ENCODE measurements at regions not wholly inside any gene's neighbourhood (a gene's known extent, or its start where the extent isn't known, plus 50 kb on each side); places are given as distances from the start of the nearest gene placed in this dataset.
"Not testable (repeated sequence)": the region's sequence is repeated elsewhere in the genome, so short reads cannot be mapped to it uniquely, and the experiment has no call there.

- no peaks in the 10 kb centered on the region for H3K9me3 ChIP-seq (ENCODE audit: control insufficient read depth, insufficient read depth, low read length)
- H3K27ac ChIP-seq (ENCODE audit: low read depth, low read length): no peak overlapping the region
- no peaks in the 10 kb centered on the region for H3K27me3 ChIP-seq (ENCODE audit: control insufficient read depth, insufficient read depth, low read length)
Observed at GRCh38 chr4:120261117-120261516, 194.5 kb upstream of the MAD2L1 start.

GRCh38 chr4:120256112-120256775 is 189.6 kb upstream of the MAD2L1 start:
- not testable (repeated sequence) for H3K9me3 ChIP-seq (ENCODE audit: control insufficient read depth, insufficient read depth, low read length); H3K27me3 ChIP-seq (ENCODE audit: control insufficient read depth, insufficient read depth, low read length); H3K27ac ChIP-seq (ENCODE audit: low read depth, low read length); H3K36me3 ChIP-seq (ENCODE audit: control insufficient read depth, insufficient read depth, low read length); H3K4me1 ChIP-seq (ENCODE audit: control insufficient read depth, insufficient read depth, low read length)
- H3K9ac ChIP-seq (ENCODE audit: low read depth, low read length): peak overlapping the region; percentile 35; the same call in 1 of the 2 replicates
- H3K4me3 ChIP-seq (ENCODE audit: low read depth, low read length): peak overlapping the region; percentile 72

More at GRCh38 chr4:120261117-120261516, 194.5 kb upstream of the MAD2L1 start:
- Histone ChIP-seq H3K36me3 (ENCODE audit: control insufficient read depth, insufficient read depth, low read length) (no peaks in the 10 kb centered on the region), H3K9ac (ENCODE audit: low read depth, low read length) (no peak overlapping the region), H3K4me3 (ENCODE audit: low read depth, low read length) (no peak overlapping the region), H3K4me1 (ENCODE audit: control insufficient read depth, insufficient read depth, low read length) (peaks cover 5% of the 10 kb centered on the region; the same call in 1 of the 2 replicates)

GRCh38 chr4:120238277-120238973 is 171.8 kb upstream of the MAD2L1 start:
- no peak overlapping the region for H3K9ac ChIP-seq (ENCODE audit: low read depth, low read length)
- H3K27ac ChIP-seq (ENCODE audit: low read depth, low read length): no peak overlapping the region
- H3K36me3 ChIP-seq (ENCODE audit: control insufficient read depth, insufficient read depth, low read length): no peaks in the 10 kb centered on the region
- no peaks in the 10 kb centered on the region for H3K4me1 ChIP-seq (ENCODE audit: control insufficient read depth, insufficient read depth, low read length)
- no peak overlapping the region for H3K4me3 ChIP-seq (ENCODE audit: low read depth, low read length)
- H3K9me3 ChIP-seq (ENCODE audit: control insufficient read depth, insufficient read depth, low read length): no peaks in the 10 kb centered on the region
- no peaks in the 10 kb centered on the region for H3K27me3 ChIP-seq (ENCODE audit: control insufficient read depth, insufficient read depth, low read length)

- no peaks in the 10 kb centered on the region for H3K4me1 ChIP-seq (ENCODE audit: control insufficient read depth, insufficient read depth, low read length)
- no peak overlapping the region for H3K9ac ChIP-seq (ENCODE audit: low read depth, low read length)
- no peak overlapping the region for H3K4me3 ChIP-seq (ENCODE audit: low read depth, low read length)
- H3K36me3 ChIP-seq (ENCODE audit: control insufficient read depth, insufficient read depth, low read length): no peaks in the 10 kb centered on the region
- no peak overlapping the region for H3K27ac ChIP-seq (ENCODE audit: low read depth, low read length)
- H3K9me3 ChIP-seq (ENCODE audit: control insufficient read depth, insufficient read depth, low read length): no peaks in the 10 kb centered on the region
- H3K27me3 ChIP-seq (ENCODE audit: control insufficient read depth, insufficient read depth, low read length): no peaks in the 10 kb centered on the region
Observed at GRCh38 chr4:120236873-120237272, 170.2 kb upstream of the MAD2L1 start.

- Histone ChIP-seq H3K27ac (ENCODE audit: low read depth, low read length) (no peak overlapping the region), H3K4me1 (ENCODE audit: control insufficient read depth, insufficient read depth, low read length) (no peaks in the 10 kb centered on the region)
Observed at GRCh38 chr4:120232050-120232449, 165.4 kb upstream of the MAD2L1 start.

GRCh38 chr4:120228086-120228485 is 161.4 kb upstream of the MAD2L1 start:
- Histone ChIP-seq H3K4me1 (ENCODE audit: control insufficient read depth, insufficient read depth, low read length) (no peaks in the 10 kb centered on the region), H3K36me3 (ENCODE audit: control insufficient read depth, insufficient read depth, low read length) (no peaks in the 10 kb centered on the region)

More at GRCh38 chr4:120232050-120232449, 165.4 kb upstream of the MAD2L1 start:
- H3K9ac ChIP-seq (ENCODE audit: low read depth, low read length): no peak overlapping the region
- no peaks in the 10 kb centered on the region for H3K36me3 ChIP-seq (ENCODE audit: control insufficient read depth, insufficient read depth, low read length)
- H3K9me3 ChIP-seq (ENCODE audit: control insufficient read depth, insufficient read depth, low read length): no peaks in the 10 kb centered on the region
- H3K27me3 ChIP-seq (ENCODE audit: control insufficient read depth, insufficient read depth, low read length): no peaks in the 10 kb centered on the region
- H3K4me3 ChIP-seq (ENCODE audit: low read depth, low read length): no peak overlapping the region

GRCh38 chr4:120227554-120227953 is 160.9 kb upstream of the MAD2L1 start:
- Histone ChIP-seq H3K36me3 (ENCODE audit: control insufficient read depth, insufficient read depth, low read length) (no peaks in the 10 kb centered on the region), H3K27me3 (ENCODE audit: control insufficient read depth, insufficient read depth, low read length) (no peaks in the 10 kb centered on the region), H3K4me3 (ENCODE audit: low read depth, low read length) (no peak overlapping the region), H3K9ac (ENCODE audit: low read depth, low read length) (no peak overlapping the region), H3K27ac (ENCODE audit: low read depth, low read length) (no peak overlapping the region), H3K9me3 (ENCODE audit: control insufficient read depth, insufficient read depth, low read length) (no peaks in the 10 kb centered on the region), H3K4me1 (ENCODE audit: control insufficient read depth, insufficient read depth, low read length) (no peaks in the 10 kb centered on the region)

More at GRCh38 chr4:120228086-120228485, 161.4 kb upstream of the MAD2L1 start:
- no peaks in the 10 kb centered on the region for H3K9me3 ChIP-seq (ENCODE audit: control insufficient read depth, insufficient read depth, low read length)
- no peak overlapping the region for H3K9ac ChIP-seq (ENCODE audit: low read depth, low read length)
- no peak overlapping the region for H3K27ac ChIP-seq (ENCODE audit: low read depth, low read length)
- H3K27me3 ChIP-seq (ENCODE audit: control insufficient read depth, insufficient read depth, low read length): no peaks in the 10 kb centered on the region
- H3K4me3 ChIP-seq (ENCODE audit: low read depth, low read length): no peak overlapping the region

- Histone ChIP-seq H3K9ac (ENCODE audit: low read depth, low read length) (no peak overlapping the region), H3K9me3 (ENCODE audit: control insufficient read depth, insufficient read depth, low read length) (no peaks in the 10 kb centered on the region), H3K4me1 (ENCODE audit: control insufficient read depth, insufficient read depth, low read length) (no peaks in the 10 kb centered on the region), H3K27me3 (ENCODE audit: control insufficient read depth, insufficient read depth, low read length) (no peaks in the 10 kb centered on the region), H3K27ac (ENCODE audit: low read depth, low read length) (no peak overlapping the region), H3K4me3 (ENCODE audit: low read depth, low read length) (no peak overlapping the region), H3K36me3 (ENCODE audit: control insufficient read depth, insufficient read depth, low read length) (no peaks in the 10 kb centered on the region)
Observed at GRCh38 chr4:120225527-120225926, 158.9 kb upstream of the MAD2L1 start.

GRCh38 chr4:120218981-120219380 is 152.3 kb upstream of the MAD2L1 start:
- H3K4me3 ChIP-seq (ENCODE audit: low read depth, low read length): no peak overlapping the region
- no peak overlapping the region for H3K9ac ChIP-seq (ENCODE audit: low read depth, low read length)
- H3K27me3 ChIP-seq (ENCODE audit: control insufficient read depth, insufficient read depth, low read length): no peaks in the 10 kb centered on the region
- no peaks in the 10 kb centered on the region for H3K9me3 ChIP-seq (ENCODE audit: control insufficient read depth, insufficient read depth, low read length)
- no peaks in the 10 kb centered on the region for H3K4me1 ChIP-seq (ENCODE audit: control insufficient read depth, insufficient read depth, low read length)
- no peak overlapping the region for H3K27ac ChIP-seq (ENCODE audit: low read depth, low read length)
- no peaks in the 10 kb centered on the region for H3K36me3 ChIP-seq (ENCODE audit: control insufficient read depth, insufficient read depth, low read length)

- Histone ChIP-seq H3K9me3 (ENCODE audit: control insufficient read depth, insufficient read depth, low read length) (no peaks in the 10 kb centered on the region), H3K27ac (ENCODE audit: low read depth, low read length) (no peak overlapping the region), H3K4me3 (ENCODE audit: low read depth, low read length) (no peak overlapping the region), H3K36me3 (ENCODE audit: control insufficient read depth, insufficient read depth, low read length) (no peaks in the 10 kb centered on the region), H3K4me1 (ENCODE audit: control insufficient read depth, insufficient read depth, low read length) (no peaks in the 10 kb centered on the region), H3K27me3 (ENCODE audit: control insufficient read depth, insufficient read depth, low read length) (no peaks in the 10 kb centered on the region), H3K9ac (ENCODE audit: low read depth, low read length) (no peak overlapping the region)
Observed at GRCh38 chr4:120215350-120215749, 148.7 kb upstream of the MAD2L1 start.

GRCh38 chr4:120211408-120212015 is 144.9 kb upstream of the MAD2L1 start:
- H3K4me1 ChIP-seq (ENCODE audit: control insufficient read depth, insufficient read depth, low read length): no peaks in the 10 kb centered on the region
- H3K27me3 ChIP-seq (ENCODE audit: control insufficient read depth, insufficient read depth, low read length): no peaks in the 10 kb centered on the region
- H3K27ac ChIP-seq (ENCODE audit: low read depth, low read length): no peak overlapping the region

More at GRCh38 chr4:120211408-120212015, 144.9 kb upstream of the MAD2L1 start:
- no peaks in the 10 kb centered on the region for H3K9me3 ChIP-seq (ENCODE audit: control insufficient read depth, insufficient read depth, low read length)
- H3K4me3 ChIP-seq (ENCODE audit: low read depth, low read length): no peak overlapping the region
- no peak overlapping the region for H3K9ac ChIP-seq (ENCODE audit: low read depth, low read length)
- no peaks in the 10 kb centered on the region for H3K36me3 ChIP-seq (ENCODE audit: control insufficient read depth, insufficient read depth, low read length)

Data from HUES48 (cell line).